ENCODE measurements at regions not wholly inside any gene's neighbourhood (a gene's known extent, or its start where the extent isn't known, plus 50 kb on each side); places are given as distances from the start of the nearest gene placed in this dataset.

GRCh38 chr20:16194617-16195360 is 378.5 kb downstream of the KIF16B start:
- intact Hi-C loops (cut with DNase I) = no loop called here
- no peak overlapping the region for H3K4me3 ChIP-seq
- no peak overlapping the region for H3K27ac ChIP-seq
- no peak for DNase-seq
- H3K9me3 ChIP-seq = no peaks in the 10 kb centered on the region
- 70 to 81% methylated on average over 2 of the region's 2 CpGs for WGBS, 2 donors
- H3K36me3 ChIP-seq = no peaks in the 10 kb centered on the region
- peaks cover 0 to 30% (median 2%) of the 10 kb centered on the region in 4 donors for H3K4me1 ChIP-seq
- no peaks in the 10 kb centered on the region for H3K27me3 ChIP-seq
- TF ChIP-seq POLR2AphosphoS5 (IDR thresholded peaks at IDR 0.05) (no peak), EP300 (IDR thresholded peaks at IDR 0.05) (no peak), CTCF (IDR thresholded peaks at IDR 0.05) (no peak), POLR2A (IDR thresholded peaks at IDR 0.05) (no peak)

- peaks cover 0 to 35% (median 2%) of the 10 kb centered on the region in 4 donors for H3K4me1 ChIP-seq
- H3K27me3 ChIP-seq = no peaks in the 10 kb centered on the region
- no peaks in the 10 kb centered on the region for H3K36me3 ChIP-seq
- no peak for DNase-seq
- WGBS, 2 donors = 43 to 66% methylated on average over 2 of the region's 2 CpGs
- peaks cover 0 to 5% (median 0%) of the 10 kb centered on the region in 4 donors for H3K9me3 ChIP-seq
- TF ChIP-seq POLR2A (IDR thresholded peaks at IDR 0.05) = no peak
- no peak for TF ChIP-seq EP300 (IDR thresholded peaks at IDR 0.05)
- TF ChIP-seq CTCF (IDR thresholded peaks at IDR 0.05) = no peak
- TF ChIP-seq POLR2AphosphoS5 (IDR thresholded peaks at IDR 0.05) = no peak
- H3K4me3 ChIP-seq = no peak overlapping the region
- intact Hi-C loops (cut with DNase I) = no loop called here
- no peak overlapping the region for H3K27ac ChIP-seq
Observed at GRCh38 chr20:16191496-16191895, 381.8 kb downstream of the KIF16B start.

GRCh38 chr20:16189371-16189770 is 383.9 kb downstream of the KIF16B start:
- WGBS, 2 donors = 54 to 72% methylated on average over 4 of the region's 4 CpGs
- H3K4me1 ChIP-seq = peaks cover 0 to 28% (median 0%) of the 10 kb centered on the region in 4 donors
- H3K9me3 ChIP-seq = peaks cover 0 to 5% (median 0%) of the 10 kb centered on the region in 4 donors
- H3K4me3 ChIP-seq = no peak overlapping the region
- no peak overlapping the region for H3K27ac ChIP-seq
- no peaks in the 10 kb centered on the region for H3K36me3 ChIP-seq
- H3K27me3 ChIP-seq = no peaks in the 10 kb centered on the region
- no peak for DNase-seq
- TF ChIP-seq POLR2AphosphoS5 (IDR thresholded peaks at IDR 0.05) = no peak
- TF ChIP-seq EP300 (IDR thresholded peaks at IDR 0.05) = no peak
- no peak for TF ChIP-seq CTCF (IDR thresholded peaks at IDR 0.05)
- TF ChIP-seq POLR2A (IDR thresholded peaks at IDR 0.05) = no peak
- intact Hi-C loops (cut with DNase I) = no loop called here

GRCh38 chr20:16187956-16188616 is 385.2 kb downstream of the KIF16B start:
- peaks cover 0 to 20% (median 0%) of the 10 kb centered on the region in 4 donors for H3K4me1 ChIP-seq
- H3K9me3 ChIP-seq = peaks cover 0 to 5% (median 0%) of the 10 kb centered on the region in 4 donors
- DNase-seq = no peak
- no peaks in the 10 kb centered on the region for H3K27me3 ChIP-seq
- no peak overlapping the region for H3K4me3 ChIP-seq
- TF ChIP-seq EP300 (IDR thresholded peaks at IDR 0.05) = no peak
- no peak for TF ChIP-seq POLR2A (IDR thresholded peaks at IDR 0.05)
- no peak for TF ChIP-seq CTCF (IDR thresholded peaks at IDR 0.05)
- no peak for TF ChIP-seq POLR2AphosphoS5 (IDR thresholded peaks at IDR 0.05)
- no peaks in the 10 kb centered on the region for H3K36me3 ChIP-seq
- H3K27ac ChIP-seq = no peak overlapping the region
- intact Hi-C loops (cut with DNase I) = no loop called here
- 92 to 96% methylated on average over 2 of the region's 2 CpGs for WGBS, 2 donors
